T-helper 2 cell (primary cell): ENCODE measurements at regions not wholly inside any gene's neighbourhood (a gene's known extent, or its start where the extent isn't known, plus 50 kb on each side); places are given as distances from the start of the nearest gene placed in this dataset.

Experiments
- DNase-seq, 5 experiments: peaks; one replicate each; pipeline versions ENCODE4 v3.0.0 to v3.0.0-alpha.2; 2012 to 2022

DNA sequence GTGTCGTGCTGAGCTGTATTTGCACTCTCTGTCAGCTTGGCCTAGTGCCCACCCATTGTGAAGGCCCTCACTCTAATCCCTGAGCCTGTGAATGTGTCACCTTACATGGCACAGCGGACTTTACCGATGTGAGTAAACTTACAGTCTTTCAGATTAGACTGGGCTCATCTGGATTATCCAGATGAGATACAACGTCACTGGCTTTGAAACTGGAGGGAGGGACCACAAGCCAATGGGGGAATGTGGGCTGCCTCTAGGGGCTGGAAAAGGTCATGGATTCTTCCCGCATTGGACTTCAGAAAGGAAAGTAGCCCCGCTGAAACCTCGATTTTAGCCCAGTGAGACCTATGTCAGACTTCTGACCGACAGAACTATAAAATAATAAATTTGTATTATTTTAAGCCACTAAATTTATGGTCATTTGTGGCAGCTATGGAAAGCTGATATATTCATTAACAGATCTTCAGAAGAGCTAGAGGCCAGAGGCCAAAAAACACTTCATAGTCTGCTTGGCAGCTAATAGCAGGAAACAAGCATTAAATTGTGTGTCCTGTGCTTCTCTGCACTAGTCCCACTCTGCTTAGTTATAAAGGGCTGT is 139.0 kb upstream of the GAS1 start:
- no peak for DNase-seq

DNA sequence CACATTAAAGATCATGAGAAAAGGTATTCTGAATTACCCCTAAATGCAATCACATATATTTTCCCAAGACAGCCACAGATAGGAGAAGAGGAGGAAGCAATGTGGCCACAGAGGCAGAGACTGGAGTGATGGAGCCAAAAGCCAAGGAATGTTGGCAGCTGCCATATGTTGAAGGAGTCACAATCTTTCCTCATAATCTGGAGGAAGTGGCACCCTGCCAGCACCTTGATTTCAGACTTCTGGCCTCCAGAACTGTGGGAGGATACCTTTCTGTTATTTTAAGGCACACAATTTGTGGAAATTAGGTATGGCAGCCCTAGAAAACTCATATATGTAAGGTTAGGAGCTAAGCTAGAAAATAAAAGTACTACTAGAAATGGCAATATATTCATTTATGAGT is 139.9 kb upstream of the GAS1 start:
- DNase-seq: no peak

DNA sequence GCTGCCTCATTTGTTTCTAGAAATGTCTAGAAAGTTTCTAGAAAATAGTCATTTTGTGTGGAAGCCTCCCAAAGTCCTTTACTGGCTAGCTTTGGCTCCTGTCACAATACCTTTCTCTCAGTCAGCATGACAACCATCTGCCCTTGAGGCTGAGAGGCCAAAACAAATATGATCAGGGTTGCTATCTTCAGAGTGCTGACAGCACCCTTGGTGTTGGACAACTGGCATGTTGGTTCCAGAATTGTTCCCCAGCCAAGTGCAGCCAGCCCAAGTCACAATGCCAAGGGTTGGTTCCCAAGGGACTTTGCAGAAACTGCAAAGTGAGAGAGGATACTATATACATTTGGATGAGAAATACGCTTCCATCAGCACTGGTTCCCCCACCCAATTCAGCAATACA is 140.9 kb upstream of the GAS1 start:
- no peak for DNase-seq

DNA sequence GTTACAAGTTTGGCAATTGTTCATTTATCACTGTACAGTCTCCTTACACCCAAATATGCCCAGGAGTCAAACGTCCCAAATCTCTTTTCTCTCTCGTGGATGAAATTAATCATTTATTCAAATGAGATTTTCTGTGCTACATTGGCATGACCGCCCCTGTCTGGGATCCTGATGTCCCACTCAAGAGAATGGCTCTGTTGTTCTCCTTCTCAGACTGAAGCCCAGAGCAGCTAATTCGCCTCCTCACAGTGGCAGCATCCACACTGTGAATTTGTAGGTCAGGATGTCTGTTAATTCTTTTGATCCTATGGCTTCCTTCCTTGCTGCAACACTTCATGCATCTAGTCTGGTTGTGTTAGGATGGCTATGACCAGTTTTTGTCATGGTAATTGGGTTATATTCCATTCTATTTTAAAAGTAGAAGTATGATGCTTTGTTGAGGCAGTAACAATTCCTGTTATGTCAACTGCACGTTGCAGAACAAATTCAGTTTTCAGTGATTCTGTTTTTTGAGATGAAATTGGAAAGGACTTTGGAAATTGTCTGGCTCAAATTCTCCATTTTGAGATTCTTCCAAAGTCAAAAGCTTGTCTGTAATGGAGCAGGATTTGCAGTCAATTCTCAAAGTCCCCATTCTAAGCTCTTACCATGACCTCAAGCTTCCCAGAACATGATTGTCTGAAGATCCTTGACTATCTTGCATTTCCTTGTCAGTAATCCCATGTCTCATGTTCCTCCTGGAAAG is 141.5 kb upstream of the GAS1 start:
- no peak for DNase-seq

DNA sequence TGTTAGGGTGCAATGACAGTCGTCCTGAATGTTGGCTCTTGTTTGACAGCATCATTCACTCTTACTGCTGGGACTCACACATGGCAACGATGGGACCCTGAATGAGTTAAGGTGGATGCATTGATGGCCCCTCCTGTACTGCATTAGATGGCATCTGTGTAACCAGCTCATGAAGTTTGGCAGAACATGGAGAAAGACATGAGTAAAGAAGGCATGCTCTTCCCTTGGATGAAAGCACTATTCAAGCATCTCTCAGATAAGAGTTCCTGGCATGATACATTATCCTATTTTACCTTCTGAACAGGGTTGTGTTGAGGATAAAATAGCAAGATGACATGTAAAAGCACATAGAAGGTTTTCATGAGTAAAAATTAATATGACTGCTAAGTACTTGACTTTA is 142.2 kb upstream of the GAS1 start:
- no peak for DNase-seq

DNA sequence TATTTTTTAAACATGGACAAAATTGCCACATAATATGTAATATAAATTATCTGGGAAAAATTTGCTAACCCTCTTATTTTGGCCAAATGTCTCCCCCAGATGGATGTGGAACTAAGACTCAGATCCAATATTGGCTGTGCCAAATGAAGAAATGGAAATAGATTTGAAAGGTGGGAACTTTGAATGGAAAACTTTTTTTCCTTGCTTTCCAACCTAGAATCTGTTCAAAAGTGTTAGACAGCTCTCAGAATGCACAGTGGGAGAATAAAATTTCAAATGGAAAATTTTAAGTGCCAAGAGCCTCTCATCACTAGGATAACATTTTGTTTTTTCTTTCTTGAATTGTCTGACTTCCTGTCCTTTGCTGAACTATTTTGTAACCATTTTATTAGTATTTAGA is 142.6 kb upstream of the GAS1 start:
- DNase-seq: no peak

DNA sequence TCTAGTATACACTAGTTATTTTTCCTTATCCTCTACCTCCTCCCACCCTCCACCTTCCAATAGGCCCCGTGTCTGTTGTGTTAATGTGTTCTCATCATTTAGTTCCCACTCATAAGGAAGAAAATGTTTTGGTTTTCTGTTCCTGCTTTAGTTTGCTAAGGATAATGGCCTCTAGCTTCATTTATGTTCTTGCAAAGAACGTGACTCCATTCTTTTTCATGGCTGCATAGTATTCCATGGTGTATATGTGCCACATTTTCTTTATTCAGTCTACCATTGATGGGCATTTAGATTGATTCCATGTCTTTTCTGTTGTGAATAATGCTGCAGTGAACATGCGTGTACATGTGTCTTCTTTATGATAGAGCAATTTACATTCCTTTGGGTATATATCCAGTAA is 146.5 kb upstream of the GAS1 start:
- DNase-seq: no peak

DNA sequence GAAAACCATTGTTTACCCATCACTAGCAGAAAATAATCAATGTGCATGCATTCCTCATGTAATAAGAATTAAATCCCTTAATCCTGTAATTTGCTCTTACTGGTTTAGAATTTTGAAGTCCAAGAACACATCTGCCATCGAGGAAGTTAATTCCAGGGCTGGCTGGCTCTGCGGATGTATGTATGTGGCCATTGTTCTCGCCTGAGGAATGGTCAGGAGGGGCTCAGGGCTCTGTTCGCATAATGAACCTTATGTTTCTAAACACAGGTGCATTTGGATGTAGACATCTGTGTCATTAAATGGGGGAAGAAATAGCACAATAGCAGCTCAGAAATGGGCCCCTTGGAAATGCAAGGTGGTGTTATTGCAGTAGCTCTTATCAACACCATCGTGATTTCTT is 148.6 kb upstream of the GAS1 start:
- DNase-seq: no peak

DNA sequence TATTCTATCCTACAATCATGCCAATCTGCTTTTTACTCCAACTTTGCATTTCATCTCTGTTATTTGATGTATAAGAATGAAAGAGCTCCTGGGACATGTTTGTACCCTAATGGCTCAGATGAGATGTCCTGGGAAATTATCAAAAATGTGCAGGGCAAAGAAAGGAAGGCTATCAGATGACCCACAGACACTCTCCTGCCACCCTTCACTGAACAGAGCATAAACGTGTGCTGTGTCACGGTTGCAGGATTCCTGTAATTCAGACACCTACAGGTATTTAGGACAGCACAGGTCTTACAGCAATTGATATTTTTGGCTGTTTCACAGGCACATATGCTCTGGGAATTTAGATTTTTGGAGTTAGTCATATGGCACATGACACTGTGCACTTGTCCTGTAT is 149.2 kb upstream of the GAS1 start:
- no peak for DNase-seq

DNA sequence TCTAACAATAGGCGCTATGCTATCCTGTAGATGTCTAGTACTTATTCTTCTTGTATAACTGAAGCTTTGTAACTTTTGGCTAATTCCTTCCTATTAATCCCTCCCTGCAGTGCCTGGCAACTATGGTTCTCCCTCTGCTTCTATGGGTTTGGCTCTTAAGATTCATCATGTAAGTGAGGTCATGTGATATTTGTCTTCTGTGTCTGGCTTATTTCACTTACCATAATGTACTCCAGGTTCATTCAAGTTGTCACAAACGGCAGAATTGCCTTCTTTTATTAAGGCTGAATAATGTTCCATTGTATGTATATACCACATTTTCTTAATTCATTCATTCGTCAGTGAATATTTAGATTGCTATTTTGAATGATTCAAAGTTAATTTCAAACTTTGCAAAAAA is 149.9 kb upstream of the GAS1 start:
- DNase-seq: no peak

DNA sequence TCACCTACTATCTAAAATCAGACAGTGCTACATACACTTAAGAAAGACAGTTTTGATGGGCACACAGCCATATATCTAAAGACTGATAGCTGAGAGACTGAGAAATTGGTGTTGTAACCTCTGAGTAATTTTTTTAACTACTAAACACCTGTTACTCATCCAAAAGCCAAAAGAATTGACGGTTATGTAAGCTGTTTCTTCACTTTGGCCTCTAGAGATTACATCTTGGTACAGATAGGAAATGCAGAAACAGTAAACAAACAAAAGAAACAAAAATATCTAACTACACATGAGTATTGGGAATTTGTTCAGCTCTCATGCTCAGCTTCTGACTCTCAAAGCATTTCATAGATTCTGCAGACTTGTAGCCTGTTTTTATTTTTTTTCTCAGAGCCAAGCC is 152.1 kb upstream of the GAS1 start:
- DNase-seq: no peak

DNA sequence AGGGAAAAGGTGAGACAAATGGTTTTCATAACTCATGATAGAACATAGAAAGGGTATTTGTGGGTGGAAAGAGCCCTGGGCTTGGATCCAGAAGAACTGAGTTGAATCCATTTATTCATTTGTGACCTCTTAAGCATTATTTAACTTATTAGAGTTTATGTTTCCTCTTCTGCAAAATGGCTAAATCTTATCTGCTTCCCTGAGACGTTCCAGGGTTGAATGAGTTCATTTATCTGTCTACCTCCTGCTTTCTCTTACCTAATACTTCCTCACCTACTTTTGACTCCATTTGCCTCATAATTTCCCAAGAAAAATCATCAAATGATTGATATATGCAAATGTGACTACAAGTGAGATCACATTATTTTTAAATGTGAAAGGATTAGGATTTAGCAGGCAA is 152.7 kb upstream of the GAS1 start:
- no peak for DNase-seq

DNA sequence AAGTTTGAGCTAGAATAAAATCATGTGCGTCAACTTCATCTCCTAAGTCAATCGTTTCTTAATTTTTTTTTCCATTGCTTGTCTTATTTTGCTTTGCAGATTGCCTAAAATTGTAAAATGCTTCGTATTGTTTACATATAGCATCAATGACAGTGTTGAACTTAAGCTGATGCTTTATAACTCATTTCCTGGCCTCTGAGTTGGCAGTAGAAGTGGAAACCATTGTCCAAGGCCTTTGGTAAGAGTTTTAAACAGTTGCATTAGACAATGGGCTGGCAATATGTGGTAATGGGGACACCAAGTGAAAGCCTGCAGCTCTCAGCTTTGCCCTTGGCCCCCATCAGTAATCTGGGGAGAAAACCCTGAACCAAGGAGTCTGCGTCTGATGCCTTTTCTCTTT is 154.8 kb upstream of the GAS1 start:
- DNase-seq: no peak

DNA sequence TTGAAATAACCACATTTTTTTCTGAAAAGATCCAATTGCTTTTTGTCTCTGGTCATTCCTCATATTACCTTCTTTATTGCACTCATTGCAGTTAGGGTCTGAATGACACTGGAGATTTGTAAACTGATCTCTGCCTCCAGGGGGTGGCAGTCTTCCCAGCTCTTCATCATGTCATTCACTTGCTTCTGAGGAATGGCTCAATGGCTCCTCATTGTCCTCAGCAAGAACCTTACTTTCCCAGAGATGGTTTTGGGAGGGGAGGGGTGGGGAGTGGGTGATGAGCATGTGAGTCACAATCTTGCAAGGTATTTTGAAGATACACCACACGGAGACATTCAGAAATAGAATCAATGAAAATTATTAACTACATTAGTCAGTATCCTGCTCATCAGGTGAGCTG is 159.8 kb upstream of the GAS1 start:
- DNase-seq: no peak

DNA sequence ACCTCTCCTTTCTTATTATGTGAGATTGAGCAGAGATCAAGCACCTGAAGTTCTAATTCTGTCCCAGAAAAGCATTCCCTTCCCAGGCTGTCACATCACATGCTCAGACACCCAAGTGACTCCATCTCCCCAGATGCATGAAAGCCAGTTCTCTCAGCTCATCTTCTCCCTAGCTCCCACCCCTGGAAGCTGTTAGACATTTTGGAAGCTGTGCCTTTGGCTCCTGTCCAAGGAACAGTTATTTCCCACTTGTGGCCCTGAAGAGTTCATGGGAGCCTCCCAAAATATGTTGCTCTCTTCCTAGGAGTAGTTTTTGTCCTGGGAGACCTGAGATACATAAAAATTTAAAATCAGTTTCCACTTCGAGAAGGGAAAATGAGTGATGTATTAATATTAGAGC is 161.4 kb upstream of the GAS1 start:
- DNase-seq: no peak

DNA sequence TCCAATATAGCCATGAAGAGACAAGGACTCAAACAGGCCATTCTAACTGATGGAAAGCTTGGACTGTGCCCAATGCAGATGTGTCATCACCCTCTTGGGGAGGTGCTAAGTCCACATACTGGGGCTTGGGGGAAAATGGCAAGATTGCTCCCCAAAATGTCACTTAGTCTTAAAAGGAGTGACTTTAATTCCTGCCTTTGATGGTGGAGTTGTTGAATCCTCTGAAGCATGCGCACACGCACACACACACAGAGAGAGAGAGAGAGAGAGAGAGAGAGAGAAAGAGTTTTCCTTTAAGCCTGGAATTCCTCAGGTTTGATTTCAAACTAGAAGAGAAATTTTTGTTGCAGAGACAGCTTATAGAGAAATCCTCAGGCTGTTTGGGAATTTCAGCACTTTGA is 161.9 kb upstream of the GAS1 start:
- DNase-seq: no peak

DNA sequence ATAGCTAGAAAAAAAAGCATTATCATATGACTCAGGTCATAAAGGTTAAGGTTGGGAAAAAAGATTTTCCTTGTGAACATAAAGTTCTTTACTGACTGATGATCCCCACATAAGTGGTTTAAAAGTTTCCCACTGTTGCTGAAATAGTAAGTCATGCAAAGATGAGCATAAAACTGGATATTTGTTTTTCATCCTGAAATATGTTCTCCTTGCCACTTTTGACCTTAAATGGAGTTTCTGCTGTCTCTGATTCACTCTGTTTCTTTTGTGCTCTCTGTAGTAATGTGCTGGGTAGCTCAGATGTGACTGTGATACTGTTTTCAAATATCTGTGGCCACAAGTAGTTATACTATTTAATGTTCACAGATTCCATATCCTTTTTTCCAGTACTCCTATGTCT is 162.5 kb upstream of the GAS1 start:
- DNase-seq: no peak

DNA sequence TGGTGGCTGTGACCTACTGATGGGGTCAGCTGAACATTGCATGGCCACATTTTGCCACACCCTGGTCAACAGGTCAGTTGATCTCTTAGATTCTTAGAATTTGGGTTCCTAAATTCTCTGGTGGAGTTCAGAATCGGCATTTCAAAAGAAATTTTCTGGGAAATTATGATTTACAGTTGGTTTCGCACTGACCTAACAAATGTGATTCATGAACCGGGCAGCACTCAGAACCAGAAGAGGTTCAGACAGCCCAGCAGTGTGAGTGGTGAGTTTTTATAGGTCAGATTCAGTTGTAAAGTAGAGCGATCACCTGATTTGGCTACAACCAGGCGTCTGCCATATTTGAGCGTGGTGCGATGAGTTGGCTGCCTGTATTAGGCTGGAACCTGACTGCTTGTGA is 163.7 kb upstream of the GAS1 start:
- DNase-seq: no peak

DNA sequence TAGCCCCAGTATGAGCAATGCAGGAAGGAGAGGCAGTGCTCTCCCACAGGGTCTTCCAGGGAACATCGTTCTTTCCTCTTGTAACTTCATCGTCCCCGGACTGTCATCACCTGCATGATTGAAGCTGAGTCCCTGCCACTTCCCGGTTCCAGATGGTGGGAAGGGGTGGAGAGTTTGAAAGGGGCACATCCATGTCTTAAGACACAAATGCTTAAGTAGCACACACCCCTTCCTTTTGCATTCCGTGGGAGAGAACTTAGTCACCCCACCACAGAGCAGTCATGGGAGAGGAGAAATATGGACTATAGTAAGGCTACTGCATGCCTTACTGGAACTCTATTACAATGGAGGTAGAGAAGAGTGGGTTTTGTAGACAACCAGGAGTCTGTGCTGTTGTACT is 165.3 kb upstream of the GAS1 start:
- no peak for DNase-seq

DNA sequence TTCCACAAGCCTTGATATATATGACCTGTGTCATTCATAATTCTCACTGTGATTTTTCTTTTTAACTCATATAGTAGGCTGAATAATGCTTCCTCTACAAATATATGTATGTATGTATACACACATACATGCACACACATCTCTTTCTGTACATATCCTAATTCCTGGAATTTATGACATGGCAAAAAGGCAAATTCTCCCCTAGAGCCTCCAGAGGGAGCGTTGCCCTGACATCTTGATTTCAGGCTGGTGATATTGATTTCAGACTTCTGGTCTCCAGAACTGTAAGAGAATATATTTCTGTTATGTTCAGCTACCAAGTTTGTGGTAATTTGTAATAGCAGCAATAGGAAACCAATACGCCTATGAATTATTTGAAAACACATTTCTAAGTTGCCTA is 166.6 kb upstream of the GAS1 start:
- DNase-seq: no peak

DNA sequence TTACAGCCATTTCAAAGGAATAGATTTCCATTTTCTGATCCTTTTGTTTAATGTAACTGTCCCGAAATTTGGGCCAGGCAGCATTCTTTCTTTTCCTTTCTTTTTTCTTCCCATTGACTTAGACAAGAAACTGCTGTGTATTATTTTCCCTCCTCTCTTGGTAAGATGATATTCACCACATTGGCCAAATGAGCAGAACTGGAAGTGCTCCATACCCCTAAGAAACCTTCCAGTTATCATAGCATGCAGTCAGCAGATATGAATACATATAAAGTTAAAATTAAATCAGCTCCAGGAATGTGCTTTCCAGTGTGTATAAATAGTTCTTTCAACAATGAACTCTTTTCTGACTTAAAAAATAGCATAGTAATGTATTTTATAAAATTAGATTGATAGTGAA is 168.5 kb upstream of the GAS1 start:
- DNase-seq: no peak

DNA sequence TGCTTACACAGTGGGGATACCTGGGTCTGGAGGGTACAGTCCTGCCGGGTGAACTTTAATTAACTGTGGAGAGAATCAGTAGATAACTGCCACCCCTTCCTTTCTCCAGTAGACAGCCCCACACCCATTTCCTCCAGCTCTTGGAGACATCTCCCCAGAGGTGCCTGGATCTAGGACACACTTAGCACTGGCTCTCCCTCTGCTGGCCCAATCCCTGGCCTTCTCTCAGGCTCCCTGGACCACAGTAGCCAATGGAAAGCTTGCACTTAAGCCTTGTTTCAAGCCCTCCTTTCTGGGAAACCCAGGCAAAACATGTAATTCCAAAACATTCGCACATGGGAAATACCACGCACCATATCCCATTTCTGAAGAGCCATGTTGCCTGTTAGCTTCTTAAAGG is 169.2 kb upstream of the GAS1 start:
- no peak for DNase-seq

DNA sequence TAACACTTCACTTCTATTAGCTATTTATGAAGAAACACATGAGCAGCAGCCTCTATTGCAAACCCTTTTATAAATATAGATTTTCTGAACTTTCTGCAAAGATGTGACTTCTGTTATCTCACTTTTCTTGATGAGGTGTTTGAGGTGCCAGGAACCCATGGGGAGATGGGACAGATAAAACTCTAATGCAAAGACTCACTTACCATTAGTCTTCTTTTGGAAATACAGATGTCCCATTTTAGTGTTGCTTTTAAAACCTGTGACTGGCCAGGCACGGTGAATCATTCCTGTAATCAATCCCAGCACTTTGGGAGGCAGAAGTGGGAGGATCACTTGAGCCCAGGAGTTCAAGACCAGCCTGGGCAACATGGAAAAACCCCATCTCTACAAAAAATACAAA is 171.3 kb upstream of the GAS1 start:
- no peak for DNase-seq

DNA sequence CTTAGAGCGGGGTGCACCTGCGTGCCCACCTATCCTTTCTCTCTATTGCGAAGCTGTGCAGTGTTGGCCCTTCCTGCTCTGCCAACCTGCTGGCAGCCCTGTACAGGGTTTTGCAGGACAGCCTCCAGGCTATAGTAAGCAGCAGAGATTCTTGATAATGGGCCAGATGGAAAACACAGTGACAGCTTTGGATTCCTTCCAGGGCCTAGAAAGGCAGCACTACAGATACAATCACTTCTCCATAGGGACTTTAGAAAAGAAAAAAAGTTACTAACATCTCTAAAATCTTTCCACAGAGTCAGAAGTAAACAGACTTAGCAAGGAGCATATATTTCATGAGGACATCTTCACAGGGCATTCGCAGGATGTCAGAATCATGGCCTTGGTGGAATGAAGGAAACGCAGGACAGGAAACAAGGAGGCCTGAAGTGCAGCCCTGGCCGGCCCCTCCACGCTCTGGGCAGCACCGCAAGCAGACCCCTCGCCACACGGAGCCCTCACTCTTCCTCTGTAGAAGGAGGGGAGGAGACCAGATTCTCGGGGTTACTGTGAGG is 172.1 kb upstream of the GAS1 start:
- no peak for DNase-seq

DNA sequence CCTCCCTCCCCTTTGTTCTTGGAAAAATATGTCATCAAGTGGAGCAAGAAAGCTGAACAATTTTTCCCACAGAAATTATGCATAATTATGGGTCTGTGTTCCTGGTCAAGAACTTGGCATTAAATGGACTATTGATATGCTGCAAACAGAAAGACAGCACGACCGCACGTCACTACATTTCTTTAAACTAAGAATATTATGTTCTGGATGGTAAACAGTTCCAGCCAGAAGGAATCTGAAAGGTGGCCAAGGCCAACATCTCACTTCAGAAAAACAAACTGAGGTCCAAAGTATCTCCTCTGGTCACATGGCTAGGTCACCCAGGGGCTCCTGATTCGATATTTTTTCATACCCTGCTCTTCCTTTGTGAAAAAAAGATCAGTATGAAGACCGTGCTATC is 173.3 kb upstream of the GAS1 start:
- DNase-seq: no peak
